NCI-H1092 treated with DMSO at 0.1 percent for 48 hours (cell line): ENCODE measurements at regions not wholly inside any gene's neighbourhood (a gene's known extent, or its start where the extent isn't known, plus 50 kb on each side); places are given as distances from the start of the nearest gene placed in this dataset.
"Not testable (repeated sequence)": the region's sequence is repeated elsewhere in the genome, so short reads cannot be mapped to it uniquely, and the experiment has no call there.

Experiments
- DNase-seq: peaks from one replicate; lab custom pipeline; 2025; lab: John Stamatoyannopoulos, UW

DNA sequence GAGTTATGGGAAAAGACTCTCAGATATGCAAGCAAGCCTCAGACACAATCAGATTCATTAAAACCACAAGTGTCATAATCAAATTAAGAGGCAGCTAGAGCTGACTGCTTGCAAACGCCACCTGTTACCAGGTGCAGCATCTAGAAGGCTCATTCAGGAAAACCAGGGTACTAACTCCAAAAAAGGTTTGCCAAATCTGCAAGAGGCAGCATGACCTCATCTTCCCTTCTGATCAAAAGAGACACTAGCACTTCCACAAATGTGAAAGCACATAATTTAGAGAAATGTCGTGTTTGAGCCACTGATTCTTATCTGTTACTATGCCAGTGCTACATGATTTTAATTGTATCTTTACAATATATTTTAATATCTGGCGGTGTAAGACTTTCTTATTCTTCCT lies 123.3 kb upstream of the NANOGP8 start:
- no peak for DNase-seq

- DNase-seq: no peak
Observed at GRCh38 chr15:35206060-35206675, 121.1 kb upstream of the NANOGP8 start.

GRCh38 chr15:35198197-35198596 lies 113.1 kb upstream of the NANOGP8 start:
- no peak for DNase-seq

DNA sequence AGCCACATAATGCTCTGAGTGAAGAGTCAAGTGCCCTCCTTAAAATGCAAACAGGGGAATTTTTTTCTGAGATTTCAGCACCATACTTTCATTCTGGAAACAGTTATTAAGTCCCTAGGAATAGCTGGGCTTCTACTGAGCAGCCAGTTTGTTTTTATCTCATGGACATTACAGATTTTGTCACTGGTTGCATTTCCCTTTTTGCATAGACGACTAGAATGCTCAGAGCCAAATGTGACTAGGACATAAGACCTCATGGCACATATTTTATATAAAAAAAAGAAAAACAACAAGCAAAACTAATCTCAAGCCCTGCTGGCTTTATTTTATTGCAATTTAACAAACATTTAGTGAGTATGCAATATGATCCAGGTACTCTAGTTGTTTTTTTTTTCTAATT lies 112.7 kb upstream of the NANOGP8 start:
- no peak for DNase-seq

GRCh38 chr15:35197306-35197705 lies 112.2 kb upstream of the NANOGP8 start:
- DNase-seq: no peak

DNA sequence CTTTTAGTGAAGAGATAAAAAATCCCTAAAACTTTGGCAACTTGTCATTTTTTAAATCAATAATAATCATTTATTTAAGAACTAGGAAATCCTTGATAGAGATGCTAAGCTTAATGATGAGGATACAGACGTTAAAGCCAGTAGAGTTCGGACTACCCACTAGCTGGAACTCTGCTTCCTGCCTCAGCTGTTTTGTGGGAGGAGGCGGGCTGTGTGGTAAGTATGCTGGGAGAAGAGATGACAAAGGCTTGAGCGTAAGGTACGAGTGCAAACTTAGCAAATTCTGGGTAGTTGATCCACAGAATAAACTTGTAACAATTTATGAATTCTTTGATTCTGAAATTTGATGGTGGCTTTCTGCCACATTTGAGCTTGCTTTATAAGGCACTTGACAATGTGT lies 111.2 kb upstream of the NANOGP8 start:
- no peak for DNase-seq

DNA sequence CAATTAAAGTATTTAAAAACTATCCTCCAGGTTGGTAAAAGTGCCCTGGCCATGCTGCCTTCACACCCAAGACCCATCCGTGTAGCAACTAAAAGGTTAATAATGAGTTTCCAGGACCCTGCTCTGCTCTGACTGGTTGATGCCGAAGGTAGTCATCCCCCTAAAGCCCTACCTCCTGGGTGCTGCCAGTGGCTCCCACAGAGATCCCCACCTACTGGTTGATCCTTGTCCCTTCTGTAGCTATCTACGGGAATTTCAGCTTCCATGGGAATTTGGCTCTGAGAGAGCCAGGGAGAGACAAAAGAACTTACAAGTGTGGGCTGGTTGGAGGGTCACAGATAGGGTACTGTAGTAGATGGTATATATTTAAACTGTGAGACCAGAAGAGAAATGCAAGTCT lies 110.6 kb upstream of the NANOGP8 start:
- no peak for DNase-seq

DNA sequence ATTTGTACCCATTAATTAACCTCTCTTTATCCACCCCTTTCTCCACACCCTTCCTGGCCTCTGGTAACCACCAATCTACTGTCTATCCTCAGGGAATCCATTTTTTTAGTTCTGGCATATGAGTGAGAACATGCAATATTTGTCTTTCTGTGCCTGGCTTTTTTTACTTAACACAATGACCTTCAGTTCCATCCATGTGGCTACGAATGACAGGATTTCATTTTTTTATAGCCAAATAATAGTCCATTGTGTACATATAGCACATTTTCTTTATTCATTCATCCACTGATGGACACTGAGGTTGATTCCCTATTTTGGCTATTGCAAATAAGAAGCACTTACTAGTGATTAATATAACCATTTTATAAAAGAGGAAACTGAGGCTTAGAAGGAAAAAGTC lies 109.9 kb upstream of the NANOGP8 start:
- no peak for DNase-seq

- DNase-seq: no peak
Observed at GRCh38 chr15:35194296-35194695, 109.2 kb upstream of the NANOGP8 start.

- DNase-seq: no peak
Observed at GRCh38 chr15:35191783-35192182, 106.7 kb upstream of the NANOGP8 start.

DNA sequence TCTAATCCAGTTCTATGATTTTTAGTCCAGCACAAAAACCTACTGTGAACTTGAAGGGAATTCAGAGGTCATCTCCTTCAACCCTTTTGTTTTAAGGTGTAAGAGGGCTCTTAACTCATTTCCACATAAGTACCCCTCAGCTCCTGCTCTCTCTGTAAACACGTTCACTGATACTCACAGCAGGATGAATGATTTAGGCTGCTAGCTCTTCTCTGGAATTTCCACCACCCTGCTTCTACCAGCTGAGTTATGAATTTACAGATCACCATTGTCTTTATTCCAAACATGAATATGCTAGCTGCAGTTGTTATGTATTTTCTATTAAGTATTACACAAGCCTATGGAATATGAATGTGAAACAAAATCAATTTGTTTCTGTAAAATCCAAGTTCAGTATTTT lies 101.3 kb upstream of the NANOGP8 start:
- no peak for DNase-seq

DNA sequence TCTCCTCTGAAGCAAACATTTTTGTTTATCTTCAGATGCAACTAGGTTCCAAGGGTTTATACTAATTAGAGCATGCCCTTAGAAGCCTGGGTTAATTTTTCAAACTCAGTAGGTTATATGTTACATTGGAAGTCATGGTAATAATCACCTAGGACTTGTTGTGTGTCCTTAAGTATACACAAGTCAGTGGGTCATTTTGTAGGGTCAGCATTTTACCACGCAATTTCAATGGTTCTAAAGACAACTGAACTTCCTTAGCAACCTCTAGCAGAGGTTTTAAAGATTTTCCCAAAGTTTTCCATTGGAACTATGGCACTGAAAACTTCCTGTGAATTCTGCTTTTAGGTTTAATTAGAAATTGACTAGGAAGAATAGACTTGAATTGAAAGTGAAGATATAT lies 99.6 kb upstream of the NANOGP8 start:
- DNase-seq: no peak

GRCh38 chr15:35182841-35183479 lies 97.9 kb upstream of the NANOGP8 start:
- no peak for DNase-seq

DNA sequence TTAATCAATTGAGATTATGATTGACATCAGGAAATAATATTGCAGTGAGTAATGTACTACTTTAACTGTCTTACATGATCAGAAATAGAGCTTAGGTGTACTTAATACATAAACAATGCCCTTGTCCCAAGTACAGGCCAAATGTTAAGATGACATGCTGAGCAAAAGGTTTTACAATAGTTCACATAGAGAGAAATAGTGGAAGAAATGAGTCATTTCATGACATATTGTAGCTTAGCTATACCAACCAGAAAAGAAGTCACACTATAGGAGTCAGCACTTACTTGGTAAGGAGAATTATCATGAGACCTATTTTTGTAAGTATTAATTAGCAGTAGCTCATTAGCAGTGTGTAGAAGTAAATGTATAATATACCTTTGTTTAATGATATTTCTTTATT lies 96.4 kb upstream of the NANOGP8 start:
- DNase-seq: no peak

DNA sequence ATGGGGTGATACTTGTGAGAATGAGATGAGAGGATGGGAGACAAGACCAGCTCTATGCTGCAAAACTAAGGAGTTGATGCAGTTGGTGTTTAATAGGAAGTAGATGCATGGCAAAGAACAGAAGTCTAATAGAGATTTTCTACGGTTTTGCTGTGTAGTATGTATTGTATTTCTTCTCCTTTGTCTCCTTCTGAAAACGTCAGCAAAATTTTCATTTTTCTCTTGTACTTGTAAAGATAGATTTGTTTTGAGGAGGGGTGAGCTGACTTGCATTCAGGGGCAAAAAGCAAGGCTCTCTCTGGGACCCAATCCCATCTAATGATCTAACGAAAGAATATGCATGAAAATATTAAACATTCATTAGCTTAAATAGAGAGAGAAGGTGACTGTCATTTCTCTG lies 94.6 kb upstream of the NANOGP8 start:
- DNase-seq: no peak

- DNase-seq: not testable (repeated sequence)
Observed at GRCh38 chr15:35178186-35178585, 93.1 kb upstream of the NANOGP8 start.

DNA sequence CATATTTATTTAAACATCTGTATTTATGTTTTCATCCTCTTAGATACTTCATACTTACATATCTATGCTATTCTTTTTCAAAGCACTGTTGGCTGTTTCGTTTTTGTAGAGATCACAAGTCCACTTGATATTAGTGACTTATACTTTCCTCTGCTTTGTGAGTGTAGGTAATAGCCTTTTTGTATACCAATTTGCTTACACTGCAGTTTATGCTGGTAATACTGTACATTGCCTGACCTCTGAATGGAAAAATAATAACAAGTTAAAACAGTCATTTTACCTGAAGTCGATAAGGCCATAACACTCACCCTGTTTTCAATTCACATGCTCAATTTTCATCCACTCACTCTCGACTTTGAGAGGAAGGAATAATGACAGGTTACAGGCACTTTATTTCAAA lies 89.9 kb upstream of the NANOGP8 start:
- DNase-seq: no peak

DNA sequence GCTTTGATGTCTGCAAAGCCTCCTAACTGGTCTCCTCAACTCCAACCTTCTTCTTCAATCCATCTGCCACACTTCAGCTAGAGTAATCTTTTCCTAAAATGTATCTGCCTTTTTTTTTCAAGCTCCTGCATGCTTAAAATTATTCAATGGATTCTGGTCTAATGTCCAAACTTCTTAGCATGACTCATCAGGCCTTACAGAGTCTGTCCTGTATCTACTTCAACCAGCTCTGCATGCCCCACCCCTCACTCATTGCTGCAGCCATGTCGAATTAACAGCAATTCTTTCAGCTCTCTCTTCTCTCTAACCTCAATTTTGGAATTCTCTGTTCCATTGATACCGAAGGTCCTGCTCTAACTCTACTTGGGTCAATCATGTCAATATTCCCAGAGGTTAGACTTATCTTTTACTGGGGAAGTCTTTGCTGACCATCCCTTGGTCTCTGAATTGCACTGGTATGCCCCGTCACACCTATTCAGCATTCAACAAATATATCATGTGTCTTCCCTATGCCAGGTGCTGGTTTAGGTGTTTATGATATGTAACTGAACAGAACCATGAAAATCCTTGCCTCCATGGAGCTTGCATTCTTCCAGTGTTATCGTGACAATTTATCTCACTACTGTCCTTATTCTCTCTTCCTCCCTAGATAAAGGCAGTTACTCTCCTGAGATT lies 88.5 kb upstream of the NANOGP8 start:
- no peak for DNase-seq

DNA sequence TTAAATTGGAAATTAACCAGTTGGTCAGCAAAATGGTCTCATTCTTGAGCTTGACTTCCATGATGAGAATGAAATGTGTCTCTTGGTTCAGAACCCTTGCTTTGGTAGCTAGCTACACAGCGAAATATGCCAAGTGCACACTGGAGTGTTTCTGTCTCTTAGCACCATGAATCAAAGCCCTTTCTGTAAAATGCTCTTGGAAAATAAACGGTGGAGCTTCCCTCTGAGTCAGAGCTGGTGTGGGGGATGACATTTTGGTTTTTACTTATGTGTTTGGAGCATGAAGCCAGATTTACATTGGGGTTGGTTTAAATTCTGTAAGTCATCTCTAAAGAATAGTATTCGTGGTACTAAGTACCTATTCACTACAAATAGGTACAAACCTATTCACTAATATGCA lies 85.1 kb upstream of the NANOGP8 start:
- no peak for DNase-seq

DNA sequence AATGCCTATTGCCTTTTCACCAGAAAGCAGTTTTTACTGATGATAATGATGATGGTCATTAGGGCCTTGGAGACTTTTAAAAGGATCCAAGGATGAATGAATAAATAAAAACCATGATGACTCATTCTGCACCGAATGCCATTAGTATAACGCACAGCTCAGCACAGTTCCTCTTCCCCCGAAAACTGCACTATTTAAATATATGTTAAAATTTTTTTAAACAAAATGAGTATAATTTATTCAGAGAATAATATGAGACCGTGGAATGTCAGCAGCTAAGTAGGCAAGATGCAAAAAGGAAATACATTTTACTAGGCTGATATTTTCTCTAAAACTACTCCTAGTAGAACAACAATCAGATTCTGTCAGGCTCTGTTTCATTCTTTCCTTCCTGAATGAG lies 83.4 kb upstream of the NANOGP8 start:
- no peak for DNase-seq

DNA sequence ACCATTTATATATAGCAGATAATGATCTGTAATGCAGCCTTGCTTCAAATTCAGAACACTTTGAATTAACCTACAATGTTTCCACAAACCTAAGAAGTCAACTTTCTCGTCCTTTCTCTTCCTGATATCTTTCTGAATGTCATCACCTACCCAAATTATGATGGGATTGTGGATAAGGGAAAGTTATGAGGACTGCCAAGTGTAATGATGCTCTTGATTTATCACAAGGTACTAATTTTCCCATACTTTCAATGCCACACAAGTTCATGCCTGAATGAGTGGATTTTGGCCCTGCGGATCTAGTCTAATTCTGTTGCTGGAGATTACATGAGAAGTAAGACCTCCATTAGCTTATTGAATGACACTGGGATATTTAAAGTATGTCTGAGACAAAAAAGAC lies 82.6 kb upstream of the NANOGP8 start:
- DNase-seq: no peak

DNA sequence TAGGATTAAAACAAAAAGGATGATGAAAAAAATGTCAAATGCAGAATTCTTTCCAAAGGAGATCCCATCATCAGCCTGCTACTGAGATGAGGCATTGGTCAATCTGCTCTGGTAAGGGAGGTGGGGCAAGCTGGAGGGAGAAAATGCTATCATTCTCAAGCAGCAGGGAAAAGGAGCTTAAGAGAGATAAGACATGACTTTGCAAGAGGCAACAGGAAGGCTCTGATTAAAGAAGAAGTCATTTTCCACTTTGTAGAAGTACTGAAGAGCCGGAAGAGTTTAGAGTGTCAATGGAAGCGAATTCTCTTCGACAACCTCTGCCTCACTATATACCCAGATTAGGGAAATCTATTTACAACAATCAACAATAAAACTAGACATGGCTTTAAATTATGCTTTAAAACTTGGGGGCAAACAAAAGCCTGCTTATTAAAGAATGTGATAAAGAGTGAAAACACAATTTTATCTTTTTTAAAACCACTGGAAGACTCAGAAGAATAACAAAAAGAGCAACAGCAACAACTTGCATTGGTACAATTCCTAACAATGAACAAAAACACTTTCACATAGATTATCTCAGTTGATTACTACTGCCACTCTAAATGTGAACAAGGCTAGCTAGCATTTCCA lies 81.8 kb upstream of the NANOGP8 start:
- DNase-seq: no peak

DNA sequence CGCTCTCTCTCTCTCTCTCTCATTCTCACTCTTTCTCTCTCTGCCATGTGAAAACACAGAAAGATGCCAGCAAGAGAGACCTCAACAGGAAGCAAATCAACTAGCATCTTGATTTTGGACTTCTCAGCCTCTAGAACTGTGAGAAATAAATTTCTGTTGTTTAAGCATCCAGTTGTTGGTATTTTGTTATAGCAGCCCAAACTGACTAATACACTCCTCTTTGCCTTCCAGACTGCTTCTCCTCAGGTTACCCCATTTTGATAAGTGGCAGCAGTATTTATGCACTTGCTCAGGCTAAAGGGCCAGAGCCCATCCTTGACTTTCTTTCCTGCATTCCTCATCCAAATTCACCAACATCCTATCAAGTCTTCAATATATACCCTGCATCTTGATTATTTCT lies 76.6 kb upstream of the NANOGP8 start:
- DNase-seq: no peak
